ENCODE measurements at regions not wholly inside any gene's neighbourhood (a gene's known extent, or its start where the extent isn't known, plus 50 kb on each side); places are given as distances from the start of the nearest gene placed in this dataset.

DNA sequence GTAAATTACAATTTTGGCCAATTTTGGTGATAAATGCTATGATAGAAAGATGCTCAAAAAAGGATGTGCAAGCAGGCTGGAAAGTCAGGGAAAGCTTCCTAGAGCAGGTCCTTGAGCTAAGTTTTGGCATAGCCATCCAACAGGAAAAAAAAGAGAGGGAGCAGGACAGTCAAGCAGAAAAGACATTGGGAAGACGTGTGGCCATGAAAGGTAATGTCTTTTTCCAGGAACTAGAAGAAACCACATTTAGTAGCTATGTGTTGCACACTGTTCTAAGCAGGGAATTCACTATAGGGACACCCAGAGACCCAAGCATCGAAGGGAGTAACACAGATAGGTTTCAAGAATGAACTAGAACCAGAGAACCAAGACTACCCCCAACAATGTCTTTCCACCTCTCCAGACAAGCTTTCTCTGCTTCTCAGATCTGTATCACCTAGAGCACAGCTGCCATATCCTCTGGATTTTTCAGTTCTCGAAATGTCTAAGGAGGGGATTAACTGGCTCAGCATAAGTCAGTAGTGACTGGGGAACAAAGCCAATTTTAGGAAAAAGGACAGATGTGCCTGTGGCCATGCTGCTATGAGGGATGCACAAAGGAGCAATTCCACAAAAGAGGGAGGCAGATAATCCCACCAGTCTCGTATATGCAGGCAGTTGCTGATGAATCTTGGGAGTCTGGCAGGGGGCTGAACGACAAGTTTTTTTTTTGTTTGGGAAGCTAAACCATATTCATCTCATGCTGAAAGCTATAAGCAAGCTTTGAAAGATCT lies 97.1 kb upstream of the DAB1 start:
- no peak for DNase-seq (ENCODE audit: low read depth in 2 of 2)

DNA sequence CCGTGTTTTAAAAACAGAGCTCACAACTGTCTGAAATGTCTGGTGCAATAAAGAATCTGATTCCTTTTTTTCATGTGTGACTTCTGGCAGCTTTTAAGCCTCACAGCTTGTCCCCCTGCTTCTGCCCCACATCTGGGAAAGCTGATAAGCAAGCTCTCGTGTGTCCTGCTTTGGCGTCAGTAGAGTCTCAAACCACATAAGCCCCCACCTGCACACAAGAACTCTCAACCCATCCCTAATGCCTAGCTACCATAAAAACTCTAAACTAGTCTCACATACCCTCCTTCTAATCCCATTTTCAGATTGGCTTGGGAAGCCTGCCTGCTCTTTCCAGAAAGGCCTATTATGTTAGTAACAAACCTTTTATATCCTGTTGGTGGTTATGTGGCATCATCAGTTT lies 94.6 kb upstream of the DAB1 start:
- no peak for DNase-seq (ENCODE audit: low read depth in 2 of 2)

DNA sequence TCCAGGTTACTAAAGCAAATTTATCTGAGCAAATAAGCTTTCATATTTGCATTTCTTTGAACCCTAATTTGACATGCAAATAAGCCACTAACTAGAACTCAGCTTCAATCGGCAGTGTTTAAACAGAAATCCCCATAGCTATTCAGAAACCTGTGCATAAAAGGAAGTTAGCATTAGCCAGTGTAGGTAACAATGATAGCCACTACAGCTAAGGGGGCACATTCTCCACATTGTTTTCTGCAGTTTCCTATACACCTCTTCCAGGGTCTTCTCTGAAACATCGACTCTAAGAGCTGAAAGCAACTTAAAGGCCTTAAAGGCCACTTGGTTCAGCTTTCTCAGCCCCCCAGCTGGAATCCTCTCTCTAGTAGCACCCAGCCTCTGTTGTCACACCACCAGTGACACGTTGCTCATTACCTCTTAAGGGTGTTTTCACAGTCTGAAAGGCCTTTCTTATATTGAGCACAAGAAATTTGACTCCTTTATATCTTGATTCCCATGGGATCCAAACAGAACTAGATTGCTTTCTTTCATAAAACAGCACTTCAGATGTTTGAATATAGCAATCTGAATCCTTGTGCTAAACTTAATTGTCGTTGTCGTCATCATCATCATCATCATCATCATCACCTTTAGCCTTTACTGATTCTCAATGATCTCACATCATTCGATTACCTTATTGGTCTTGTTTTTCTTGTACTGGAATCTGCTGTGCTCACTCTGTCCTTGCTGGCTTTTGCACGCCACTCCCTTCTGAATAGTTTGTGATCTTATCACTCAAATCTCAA lies 93.9 kb upstream of the DAB1 start:
- DNase-seq (ENCODE audit: low read depth in 2 of 2), result no peak

DNA sequence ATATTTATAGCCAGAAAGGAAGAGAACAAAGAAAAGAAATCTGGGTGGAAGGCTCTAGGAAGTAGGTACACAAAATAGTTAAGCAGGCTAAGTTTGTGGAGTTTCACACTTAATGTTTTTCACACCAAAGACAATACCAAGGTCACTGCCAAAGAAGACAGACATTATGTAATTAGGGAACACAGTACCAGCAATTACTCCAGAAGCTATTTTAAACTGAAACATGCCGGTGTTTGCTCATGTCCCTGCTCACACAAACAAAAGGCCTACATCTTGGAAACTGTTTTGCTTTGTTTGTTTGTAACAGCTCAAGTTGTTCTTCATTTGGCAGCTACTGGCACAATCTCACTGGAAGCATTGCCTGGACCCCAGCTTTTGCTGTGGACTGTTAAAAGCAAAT lies 88.5 kb upstream of the DAB1 start:
- no peak for DNase-seq (ENCODE audit: low read depth in 2 of 2)

DNA sequence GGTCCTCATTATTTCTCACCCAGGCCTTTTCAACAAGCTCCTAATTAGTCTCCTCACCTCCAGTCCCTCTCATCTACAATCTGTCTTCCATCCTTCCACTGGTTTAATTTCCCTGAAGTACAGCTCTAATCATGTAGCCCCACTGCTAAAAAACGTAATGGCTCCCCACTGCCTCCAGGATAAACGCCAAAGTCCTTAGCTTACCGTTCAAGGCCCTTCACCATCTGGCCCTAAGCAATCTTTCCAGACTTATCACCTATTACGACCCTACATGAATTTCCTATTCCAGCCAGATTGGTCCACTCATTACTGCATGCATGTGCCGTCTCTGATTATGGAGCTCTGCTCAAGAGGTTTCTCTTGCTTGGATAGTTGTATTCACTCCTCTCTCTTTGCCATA lies 83.1 kb upstream of the DAB1 start:
- DNase-seq (ENCODE audit: low read depth in 2 of 2), result no peak

DNA sequence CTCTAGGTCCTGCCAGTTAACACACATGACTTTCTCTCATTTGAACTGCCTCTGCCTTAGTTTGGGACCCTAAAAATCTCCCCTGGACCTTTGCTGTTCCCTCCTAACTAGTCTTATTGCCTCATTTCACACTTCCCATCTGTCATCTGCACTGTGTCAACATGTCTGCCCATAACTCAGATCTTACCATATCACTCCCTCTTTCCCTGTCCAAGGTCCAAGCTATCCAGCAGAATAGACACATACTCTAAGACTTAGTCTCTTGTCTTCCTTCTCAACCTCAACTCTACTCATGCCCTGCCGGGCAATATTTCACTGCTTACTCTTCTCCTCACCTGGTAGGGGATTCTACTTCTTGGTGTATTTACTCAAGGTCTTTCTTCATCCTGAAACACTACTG lies 79.5 kb upstream of the DAB1 start:
- DNase-seq (ENCODE audit: low read depth in 2 of 2), result no peak

DNA sequence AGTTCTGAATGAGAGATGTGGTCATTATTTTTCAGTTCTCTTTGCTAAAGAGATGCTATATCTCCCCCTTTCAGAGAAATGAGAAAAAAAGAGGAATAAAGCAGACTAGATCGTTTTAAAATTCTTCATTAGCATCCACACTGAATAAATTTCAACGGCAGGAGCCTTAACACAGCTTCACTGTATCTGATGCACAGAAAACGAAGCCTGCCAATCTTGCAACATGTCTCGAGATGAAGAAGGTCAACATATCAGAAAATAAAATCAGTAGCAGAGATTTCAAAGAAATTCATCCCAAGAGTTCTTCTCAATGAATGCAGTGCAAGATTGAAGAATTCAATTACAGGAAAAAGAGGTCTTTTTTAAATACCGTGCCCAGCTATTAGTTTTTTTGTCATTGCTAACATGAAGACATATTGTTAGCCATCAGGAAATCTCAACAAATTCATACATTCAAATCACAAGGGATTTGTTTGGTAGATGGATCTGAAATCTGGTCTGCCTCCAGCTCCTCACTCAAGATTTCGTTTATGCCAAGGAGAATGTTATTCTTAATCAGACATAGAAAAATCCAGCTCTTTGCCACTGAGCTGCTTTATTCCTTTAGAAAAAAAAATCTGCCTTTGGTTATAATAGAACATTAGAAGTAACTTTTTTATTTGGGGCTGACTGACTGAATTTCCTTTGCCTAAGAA lies 76.4 kb upstream of the DAB1 start:
- no peak for DNase-seq (ENCODE audit: low read depth in 2 of 2)

DNA sequence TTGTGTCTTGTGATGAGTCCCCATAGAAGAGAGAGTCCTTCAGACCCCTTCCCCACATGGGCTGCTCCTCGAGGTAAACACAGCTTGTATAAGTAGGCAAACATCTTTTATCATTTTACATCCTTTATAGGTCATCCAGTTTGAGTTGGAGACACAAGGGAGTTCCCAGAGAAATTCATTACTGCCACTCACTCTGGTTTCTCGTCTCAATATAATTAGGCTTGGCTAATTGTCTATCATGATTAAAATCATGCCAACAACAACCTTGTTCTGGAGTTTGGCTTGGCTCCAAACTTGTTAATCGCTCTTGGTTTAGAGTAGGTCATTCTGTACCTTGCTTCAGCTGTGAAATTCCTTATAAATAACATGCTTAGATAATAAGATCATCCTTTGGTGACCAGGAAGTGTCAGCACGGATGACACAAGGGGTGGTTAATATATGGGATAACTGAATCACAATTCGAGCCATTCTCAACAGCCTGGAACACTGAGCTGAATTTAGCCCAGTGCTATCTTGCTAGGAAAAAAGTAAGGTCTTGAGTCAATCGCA lies 70.7 kb upstream of the DAB1 start:
- no peak for DNase-seq (ENCODE audit: low read depth in 2 of 2)

DNA sequence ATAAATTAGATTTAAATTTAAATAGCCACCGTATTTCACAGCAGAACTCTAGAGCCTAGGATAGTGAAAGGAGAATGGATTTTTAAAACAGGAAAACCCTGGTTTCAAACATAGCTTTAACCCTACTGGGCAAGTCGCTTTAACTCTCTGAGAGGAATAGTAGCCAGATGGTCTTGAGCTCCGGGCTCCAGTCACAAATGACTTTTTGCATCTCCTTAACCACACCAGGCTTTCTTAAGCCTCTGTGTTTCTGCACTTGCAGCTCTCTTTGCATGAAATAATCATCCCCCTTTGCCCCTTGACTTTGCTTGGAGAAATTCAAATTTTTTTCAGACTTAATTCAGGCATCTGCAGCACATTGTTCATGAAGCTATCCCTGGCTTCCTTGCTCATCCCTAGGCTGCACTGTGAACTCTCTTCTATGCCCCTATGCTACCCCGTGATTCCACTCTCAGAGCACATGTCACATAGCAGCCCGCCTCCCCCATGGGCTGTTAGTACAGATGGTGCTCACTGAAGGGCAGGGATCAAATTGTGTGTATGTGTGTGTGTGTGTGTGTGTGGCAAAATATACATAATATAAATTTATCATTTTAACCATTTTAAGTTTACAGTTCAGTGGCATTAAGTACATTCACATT lies 68.8 kb upstream of the DAB1 start:
- DNase-seq (ENCODE audit: low read depth in 2 of 2), result no peak

DNA sequence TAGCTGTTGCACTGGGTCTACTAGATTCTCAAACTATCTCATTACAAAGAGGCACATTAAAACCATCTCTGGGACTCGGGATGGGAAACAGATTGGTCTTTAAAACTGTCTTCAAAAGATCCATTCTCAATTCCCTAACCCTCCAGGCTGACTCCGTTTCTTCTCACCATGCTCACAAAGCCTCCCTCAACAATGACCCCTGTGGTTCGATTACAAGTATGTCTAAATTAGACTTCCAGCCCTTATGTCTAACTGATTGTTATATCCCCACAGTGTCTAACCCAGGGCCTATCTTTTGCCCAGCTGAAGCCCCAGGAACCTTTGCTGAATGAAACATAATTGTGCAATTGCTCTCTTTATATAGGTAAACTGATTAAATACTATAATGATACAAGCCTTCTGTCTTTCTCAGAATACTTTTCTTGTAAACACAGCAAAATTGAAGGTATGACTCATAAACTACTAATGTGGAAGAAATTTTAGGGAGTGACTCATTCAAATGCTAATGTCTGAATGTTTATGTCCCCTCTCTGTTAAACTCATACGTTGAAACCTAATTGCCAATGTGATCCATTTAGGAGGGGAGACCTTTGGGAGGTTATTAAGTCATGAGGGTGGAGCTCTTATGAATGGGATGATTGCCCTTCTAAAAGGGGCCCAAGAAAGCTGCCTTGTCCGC lies 65.6 kb upstream of the DAB1 start:
- DNase-seq (ENCODE audit: low read depth in 2 of 2), result peak in 1 of 2 donors; percentile 37

DNA sequence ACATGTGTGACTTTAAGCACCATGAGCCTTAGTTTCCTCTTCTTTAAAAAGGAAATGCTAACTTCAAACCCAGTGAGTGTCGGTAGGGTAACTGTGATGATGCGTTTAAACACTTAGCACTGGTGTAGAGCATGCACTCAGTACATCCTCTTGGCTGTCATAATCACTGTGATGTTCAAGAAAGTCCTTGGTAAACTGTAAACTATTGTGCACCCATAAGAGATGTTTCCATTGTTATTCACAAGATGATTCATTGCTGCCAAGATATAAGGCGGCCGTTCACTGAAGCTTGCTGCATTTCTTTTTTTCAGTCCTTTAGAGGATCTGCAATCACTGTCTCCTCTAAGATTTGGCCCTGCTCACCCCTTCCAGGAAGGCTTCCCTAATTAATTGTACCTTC lies 61.8 kb upstream of the DAB1 start:
- DNase-seq (ENCODE audit: low read depth in 2 of 2), result peak in 1 of 2 donors; percentile 9

DNA sequence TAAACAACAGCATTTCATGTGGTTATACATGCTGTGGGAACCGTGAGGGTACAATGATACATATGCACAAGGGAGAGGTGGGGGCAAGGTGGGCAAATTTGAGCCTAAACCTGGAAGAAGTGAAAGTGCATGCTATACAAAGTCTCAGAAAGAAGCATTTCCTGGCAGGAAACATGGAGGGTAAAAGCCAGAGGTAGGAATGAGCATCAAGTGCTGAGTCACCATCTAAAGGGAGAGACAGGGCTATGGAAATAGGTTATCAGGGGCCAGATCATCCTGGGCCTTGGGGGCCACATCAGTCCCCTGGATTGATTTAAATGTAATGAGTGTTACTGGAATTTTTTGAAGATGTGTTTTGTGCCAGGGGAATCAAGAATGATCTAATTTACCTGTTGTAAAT lies 60.1 kb upstream of the DAB1 start:
- DNase-seq (ENCODE audit: low read depth in 2 of 2), result peak in 1 of 2 donors; percentile 2

DNA sequence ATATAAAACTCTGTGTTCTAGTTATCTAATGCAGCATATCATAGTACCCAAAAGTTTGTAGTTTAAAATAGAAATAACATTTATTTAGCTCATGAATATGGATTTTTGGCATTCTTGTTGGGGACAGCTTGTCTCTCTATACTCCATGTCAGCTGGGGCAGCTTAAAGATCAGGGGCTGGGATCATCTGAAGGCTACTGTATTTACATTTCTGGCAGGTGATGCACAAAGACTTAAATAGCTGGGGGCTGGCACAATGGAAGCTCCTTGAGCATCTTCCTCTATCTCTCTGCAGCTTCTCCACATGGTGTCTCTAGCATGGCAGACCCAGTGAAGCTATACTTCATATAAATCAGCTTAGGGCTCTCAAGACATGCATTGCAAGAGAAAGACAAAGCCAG lies 55.6 kb upstream of the DAB1 start:
- no peak for DNase-seq (ENCODE audit: low read depth in 2 of 2)

DNA sequence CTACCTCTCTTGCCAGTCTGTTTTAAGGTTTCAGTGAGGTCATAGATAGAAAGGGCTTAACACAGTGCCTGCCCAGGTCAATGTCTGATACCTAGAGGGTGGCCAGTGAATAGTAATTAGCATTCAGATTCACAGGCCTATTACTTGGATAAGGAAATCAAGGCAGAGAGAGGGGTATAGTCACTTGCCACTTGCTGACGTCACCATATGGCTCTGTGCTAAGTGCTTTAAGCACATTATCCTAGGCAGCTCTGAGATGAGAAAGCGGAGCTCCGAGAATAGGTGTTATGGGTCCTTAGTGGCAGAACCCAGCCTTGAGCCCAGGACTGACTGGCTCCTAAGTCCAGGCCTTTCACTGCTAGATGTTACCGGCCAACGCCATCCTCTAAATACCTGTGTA lies 51.5 kb upstream of the DAB1 start:
- DNase-seq (ENCODE audit: low read depth in 2 of 2), result no peak

DNA sequence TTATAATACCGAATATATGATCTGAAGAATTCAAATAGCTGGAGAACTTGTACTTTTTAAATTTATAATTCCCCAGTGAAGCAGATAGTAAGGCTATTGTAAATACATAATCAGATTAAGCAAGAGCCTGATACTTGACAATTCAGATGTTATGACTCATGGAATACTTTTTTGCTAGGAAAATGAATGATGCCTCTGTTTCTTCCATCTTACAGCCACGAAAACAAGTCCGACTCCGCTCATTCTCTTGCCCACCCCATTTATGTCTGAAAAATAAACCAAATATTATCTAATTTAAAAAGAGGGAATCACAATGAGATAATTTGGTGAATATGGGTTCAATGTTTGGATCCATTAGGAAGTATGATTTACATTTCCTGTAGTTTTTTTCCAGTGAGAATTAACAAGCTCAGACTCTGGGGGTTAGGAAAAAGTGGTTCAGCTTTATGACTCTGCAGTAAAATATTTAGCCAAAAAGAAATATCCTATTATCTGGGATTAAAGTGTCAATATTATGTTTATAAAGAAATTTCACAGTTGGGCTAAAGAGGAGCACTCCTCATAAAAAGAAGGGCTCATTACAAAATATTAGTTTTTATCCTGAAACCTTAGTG lies 50.4 kb upstream of the DAB1 start:
- no peak for DNase-seq (ENCODE audit: low read depth in 2 of 2)

Measured in dermis microvascular lymphatic vessel endothelial cell (primary cell).